Thyroid gland (tissue), 4 donors: ENCODE measurements at regions not wholly inside any gene's neighbourhood (a gene's known extent, or its start where the extent isn't known, plus 50 kb on each side); places are given as distances from the start of the nearest gene placed in this dataset.

Experiments used
- CTCF ChIP-seq, 6 experiments: fragments of 200-600 bp in 3 of 6; fragments of 450-650 bp in 3 of 6; sonication (generic) in 3 of 6; IDR thresholded peaks; one replicate each; pipeline ENCODE4 v1.5.1; 2016 to 2019; ENCODE audit warnings: antibody characterized with exemption in 6 of 6, mild to moderate bottlenecking in 2 of 6, inconsistent platforms in 1 of 6, moderate library complexity in 1 of 6
- POLR2A ChIP-seq, 2 donors: fragments of 450-650 bp; IDR thresholded peaks; one replicate each; pipeline ENCODE4 v1.6.1; 2017; ENCODE audit warnings: antibody characterized with exemption in 2 of 2, mild to moderate bottlenecking in 2 of 2, moderate library complexity in 1 of 2

- TF ChIP-seq POLR2A (IDR thresholded peaks at IDR 0.05), result no peak
- TF ChIP-seq CTCF (IDR thresholded peaks at IDR 0.05), result no peak
These were observed 213.9 kb upstream of the RBMS3 start for GRCh38 chr3:29067007-29067406.
